ENCODE measurements at regions not wholly inside any gene's neighbourhood (a gene's known extent, or its start where the extent isn't known, plus 50 kb on each side); places are given as distances from the start of the nearest gene placed in this dataset.
A peak's percentile ranks its signal among the peaks of the same experiment; 100 is the strongest.

DNA sequence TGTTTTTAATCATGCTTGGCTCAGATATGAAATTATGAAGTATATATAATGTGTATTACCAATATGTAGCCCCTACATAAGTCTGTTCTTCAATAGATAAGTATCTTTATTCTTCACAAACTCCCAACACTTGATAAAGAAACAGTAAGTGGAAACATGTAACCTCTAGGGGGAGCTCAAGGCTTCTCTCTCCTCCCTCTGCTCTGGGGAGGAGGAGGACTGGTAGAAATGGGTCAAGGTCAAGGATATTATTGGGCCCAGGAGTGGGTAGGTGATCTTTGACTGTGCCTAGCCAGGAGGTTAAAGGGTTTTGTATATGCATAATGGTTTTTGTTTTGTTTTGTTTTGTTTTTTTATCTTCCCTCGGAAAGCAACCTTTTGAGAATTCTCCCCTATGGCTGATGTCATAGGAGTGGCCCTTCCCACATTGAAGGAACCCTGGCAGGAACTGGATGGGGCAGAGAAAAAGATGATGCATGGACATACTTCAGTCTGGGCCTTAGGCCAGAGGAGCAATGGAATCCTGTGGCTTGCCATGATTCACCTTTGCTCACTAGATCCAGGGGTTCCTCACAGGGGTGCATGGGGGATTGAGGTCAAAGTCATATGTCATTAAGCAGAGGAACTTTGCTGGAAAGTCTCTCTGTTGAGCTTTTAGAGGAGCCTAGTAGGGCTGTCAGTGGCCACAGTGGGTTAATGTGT lies 460.3 kb downstream of the MID1IP1 start:
- Histone ChIP-seq H4K8ac (ENCODE audit: low read depth in 2 of 2, low read length in 2 of 2) (no peak overlapping the region), H3K79me1 (ENCODE audit: low read depth in 1 of 2, low read length in 2 of 2) (no peaks in the 10 kb centered on the region), H2BK20ac (ENCODE audit: low read depth, low read length) (no peak overlapping the region), H2BK5ac (ENCODE audit: low read depth, low read length, poor library complexity, severe bottlenecking) (no peak overlapping the region), H3K18ac (ENCODE audit: low read depth, low read length) (no peak overlapping the region), H3K27me3 (ENCODE audit: control insufficient read depth, insufficient read depth, low read length) (peaks cover 7% of the 10 kb centered on the region; the same call in 1 of the 2 replicates), H2BK120ac (ENCODE audit: low read depth, low read length) (no peak overlapping the region), H3K14ac (replicated peaks; ENCODE audit: low read depth, low read length) (no peak overlapping the region), H3K4ac (ENCODE audit: low read depth, low read length) (no peak overlapping the region), H2AK9ac (replicated peaks; ENCODE audit: low read depth, low read length, poor library complexity) (no peak overlapping the region), H3K4me1 (ENCODE audit: control insufficient read depth, insufficient read depth, low read length) (no peaks in the 10 kb centered on the region), H3K36me3 (ENCODE audit: control insufficient read depth, insufficient read depth, low read length) (no peaks in the 10 kb centered on the region), H3K27ac (ENCODE audit: insufficient read depth, low read length) (no peak overlapping the region), H3K23ac (ENCODE audit: low read depth, low read length) (no peak overlapping the region), H4K91ac (ENCODE audit: insufficient read depth, low read depth, low read length) (no peak overlapping the region), H3K4me3 (ENCODE audit: insufficient read depth, low read depth, low read length) (no peak overlapping the region), H3K9me1 (ENCODE audit: insufficient read depth, low read length) (no peaks in the 10 kb centered on the region), H4K20me1 (ENCODE audit: insufficient read depth, low read length) (no peaks in the 10 kb centered on the region), H3K9me3 (ENCODE audit: control insufficient read depth, insufficient read depth, low read length) (no peaks in the 10 kb centered on the region), H2AK5ac (ENCODE audit: low read depth, low read length) (no peak overlapping the region), H3K9ac (ENCODE audit: low read depth, low read length) (no peak overlapping the region), H2BK15ac (ENCODE audit: low read depth, low read length) (no peak overlapping the region), H3K56ac (ENCODE audit: extremely low read depth, insufficient read depth, low read length) (no peak overlapping the region), H2AFZ (replicated peaks; ENCODE audit: low read length, poor library complexity) (no peak overlapping the region), H3K4me2 (ENCODE audit: low read depth, low read length) (no peak overlapping the region), H4K5ac (ENCODE audit: low read depth, low read length) (no peak overlapping the region)
- DNase-seq (no peak), ATAC-seq (ENCODE audit: low read depth) (no peak)
- ChIA-PET CTCF (no interaction called here), POLR2A (ENCODE audit: unreplicated experiment) (no interaction called here)
- in situ Hi-C loops (cut with MboI; ENCODE audit: low sequenced_read_pairs) (no loop called here), intact Hi-C loops (cut with micrococcal nuclease) (no loop called here), dilution Hi-C loops (cut with HindIII; ENCODE audit: low sequenced_read_pairs, unreplicated experiment) (no loop called here)
- no CpG with 5 or more reads among the region's 1 CpG for WGBS, 2 experiments (ENCODE audit: extremely low coverage in 2 of 2, insufficient read length in 1 of 2)
- BruUV-seq (replicated peaks), result no TSS peak
- TF ChIP-seq, protein P1, sequence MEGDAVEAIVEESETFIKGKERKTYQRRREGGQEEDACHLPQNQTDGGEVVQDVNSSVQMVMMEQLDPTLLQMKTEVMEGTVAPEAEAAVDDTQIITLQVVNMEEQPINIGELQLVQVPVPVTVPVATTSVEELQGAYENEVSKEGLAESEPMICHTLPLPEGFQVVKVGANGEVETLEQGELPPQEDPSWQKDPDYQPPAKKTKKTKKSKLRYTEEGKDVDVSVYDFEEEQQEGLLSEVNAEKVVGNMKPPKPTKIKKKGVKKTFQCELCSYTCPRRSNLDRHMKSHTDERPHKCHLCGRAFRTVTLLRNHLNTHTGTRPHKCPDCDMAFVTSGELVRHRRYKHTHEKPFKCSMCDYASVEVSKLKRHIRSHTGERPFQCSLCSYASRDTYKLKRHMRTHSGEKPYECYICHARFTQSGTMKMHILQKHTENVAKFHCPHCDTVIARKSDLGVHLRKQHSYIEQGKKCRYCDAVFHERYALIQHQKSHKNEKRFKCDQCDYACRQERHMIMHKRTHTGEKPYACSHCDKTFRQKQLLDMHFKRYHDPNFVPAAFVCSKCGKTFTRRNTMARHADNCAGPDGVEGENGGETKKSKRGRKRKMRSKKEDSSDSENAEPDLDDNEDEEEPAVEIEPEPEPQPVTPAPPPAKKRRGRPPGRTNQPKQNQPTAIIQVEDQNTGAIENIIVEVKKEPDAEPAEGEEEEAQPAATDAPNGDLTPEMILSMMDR (conservative IDR thresholded peaks at IDR 0.05; ENCODE audit: low read depth, low read length), result peak; percentile 26; the same call in 1 of the 2 replicates
- TF ChIP-seq RFX5 (IDR thresholded peaks at IDR 0.05; ENCODE audit: low read depth, low read length) (no peak), CEBPB (IDR thresholded peaks at IDR 0.05; ENCODE audit: low read depth, low read length) (no peak)

All from IMR-90 (cell line).